KBM-7 (cell line): ENCODE measurements at regions not wholly inside any gene's neighbourhood (a gene's known extent, or its start where the extent isn't known, plus 50 kb on each side); places are given as distances from the start of the nearest gene placed in this dataset.
"Not testable (repeated sequence)": the region's sequence is repeated elsewhere in the genome, so short reads cannot be mapped to it uniquely, and the experiment has no call there.

Experiments used
- DNase-seq: peaks from one replicate; pipeline ENCODE4 v3.0.0-alpha.2; 2015
- in situ Hi-C: fragments of 300-500 bp; cut with MboI; formaldehyde crosslinking; loops from 2 replicates; pipeline ENCODE4 v1.14.3; 2020; ENCODE audit warnings: low sequenced_read_pairs, low pct_unique_long_range_greater_than_20kb, mixed read lengths

GRCh38 chr2:183684686-183685085, 560.4 kb downstream of the NUP35 start:
- no peak for DNase-seq
- in situ Hi-C loops, result no loop called here

- no peak for DNase-seq
- in situ Hi-C loops, result no loop called here
These were observed 571.8 kb downstream of the NUP35 start for GRCh38 chr2:183696028-183696427.

- in situ Hi-C loops, result no loop called here
- DNase-seq, result no peak
These were observed 585.6 kb downstream of the NUP35 start for GRCh38 chr2:183709829-183710228.

GRCh38 chr2:183718246-183718645, 594.0 kb downstream of the NUP35 start:
- DNase-seq, result no peak
- in situ Hi-C loops, result no loop called here

- in situ Hi-C loops, result no loop called here
- DNase-seq, result no peak
These were observed 599.0 kb downstream of the NUP35 start for GRCh38 chr2:183723278-183723677.

GRCh38 chr2:183729380-183729779, 605.1 kb downstream of the NUP35 start:
- no peak for DNase-seq
- in situ Hi-C loops, result no loop called here

- no peak for DNase-seq
- in situ Hi-C loops, result no loop called here
These were observed 616.0 kb downstream of the NUP35 start for GRCh38 chr2:183740241-183740640.

- in situ Hi-C loops, result no loop called here
- no peak for DNase-seq
These were observed 628.3 kb downstream of the NUP35 start for GRCh38 chr2:183752571-183752970.

- DNase-seq, result no peak
- in situ Hi-C loops, result no loop called here
These were observed 634.8 kb downstream of the NUP35 start for GRCh38 chr2:183759033-183759432.

GRCh38 chr2:183773775-183774174, 649.5 kb downstream of the NUP35 start:
- no peak for DNase-seq
- in situ Hi-C loops, result no loop called here

- in situ Hi-C loops, result no loop called here
- DNase-seq, result no peak
These were observed 655.8 kb downstream of the NUP35 start for GRCh38 chr2:183780072-183780471.

GRCh38 chr2:183782436-183782835, 658.2 kb downstream of the NUP35 start:
- in situ Hi-C loops, result no loop called here
- no peak for DNase-seq

- DNase-seq, in situ Hi-C loops: not testable (repeated sequence)
These were observed 664.6 kb downstream of the NUP35 start for GRCh38 chr2:183788796-183789195.

- DNase-seq, in situ Hi-C loops: not testable (repeated sequence)
These were observed 668.1 kb downstream of the NUP35 start for GRCh38 chr2:183792165-183792924.

- in situ Hi-C loops, result no loop called here
- DNase-seq, result no peak
These were observed 674.3 kb downstream of the NUP35 start for GRCh38 chr2:183798535-183798934.

GRCh38 chr2:183799761-183800160, 675.5 kb downstream of the NUP35 start:
- DNase-seq, result no peak
- in situ Hi-C loops, result no loop called here

- in situ Hi-C loops, result no loop called here
- no peak for DNase-seq
These were observed 679.4 kb downstream of the NUP35 start for GRCh38 chr2:183803596-183803995.

- no peak for DNase-seq
These were observed 683.6 kb downstream of the NUP35 start for GRCh38 chr2:183807870-183808269.

GRCh38 chr2:183809404-183809803, 685.2 kb downstream of the NUP35 start:
- in situ Hi-C loops, result no loop called here
- no peak for DNase-seq

More at GRCh38 chr2:183807870-183808269, 683.6 kb downstream of the NUP35 start:
- in situ Hi-C loops, result no loop called here

- in situ Hi-C loops, result no loop called here
- DNase-seq, result no peak
These were observed 687.0 kb downstream of the NUP35 start for GRCh38 chr2:183811281-183811680.

GRCh38 chr2:183812091-183812490, 687.8 kb downstream of the NUP35 start:
- in situ Hi-C loops, result no loop called here

More at GRCh38 chr2:183812091-183812490, 687.8 kb downstream of the NUP35 start:
- DNase-seq, result no peak
